ENCODE measurements at regions not wholly inside any gene's neighbourhood (a gene's known extent, or its start where the extent isn't known, plus 50 kb on each side); places are given as distances from the start of the nearest gene placed in this dataset.

- no peak for TF ChIP-seq EP300 (IDR thresholded peaks at IDR 0.05)
- no peak for TF ChIP-seq POLR2A (IDR thresholded peaks at IDR 0.05)
- TF ChIP-seq CTCF (IDR thresholded peaks at IDR 0.05) = no peak
- TF ChIP-seq POLR2AphosphoS5 (IDR thresholded peaks at IDR 0.05) = no peak
- Histone ChIP-seq H3K4me3 (no peak overlapping the region), H3K4me1 (no peaks in the 10 kb centered on the region), H3K27me3 (no peaks in the 10 kb centered on the region), H3K36me3 (no peaks in the 10 kb centered on the region), H3K9me3 (no peaks in the 10 kb centered on the region), H3K27ac (no peak overlapping the region)
- WGBS = 78% methylated on average over 7 of the region's 7 CpGs
- no peak for DNase-seq (ENCODE audit: low spot score in 2 of 2)
These were observed 165.0 kb upstream of the HS3ST1 start for GRCh38 chr4:11593576-11594116.

GRCh38 chr4:11592276-11592675, 163.6 kb upstream of the HS3ST1 start:
- TF ChIP-seq POLR2A (IDR thresholded peaks at IDR 0.05) (no peak), EP300 (IDR thresholded peaks at IDR 0.05) (no peak), POLR2AphosphoS5 (IDR thresholded peaks at IDR 0.05) (no peak), CTCF (IDR thresholded peaks at IDR 0.05) (no peak)
- H3K27ac ChIP-seq = no peak overlapping the region

GRCh38 chr4:11590132-11590531, 161.4 kb upstream of the HS3ST1 start:
- no peaks in the 10 kb centered on the region for H3K36me3 ChIP-seq
- no peak for TF ChIP-seq CTCF (IDR thresholded peaks at IDR 0.05)
- TF ChIP-seq POLR2A (IDR thresholded peaks at IDR 0.05) = no peak
- TF ChIP-seq EP300 (IDR thresholded peaks at IDR 0.05) = no peak
- no peak for TF ChIP-seq POLR2AphosphoS5 (IDR thresholded peaks at IDR 0.05)
- H3K27me3 ChIP-seq = no peaks in the 10 kb centered on the region
- no peak overlapping the region for H3K4me3 ChIP-seq
- H3K4me1 ChIP-seq = no peaks in the 10 kb centered on the region
- no peak for DNase-seq (ENCODE audit: low spot score in 2 of 2)
- no peaks in the 10 kb centered on the region for H3K9me3 ChIP-seq
- whole genome bisulfite sequencing = 86% methylated on average over 2 of the region's 2 CpGs
- H3K27ac ChIP-seq = no peak overlapping the region

More at GRCh38 chr4:11592276-11592675, 163.6 kb upstream of the HS3ST1 start:
- no peak for DNase-seq (ENCODE audit: low spot score in 2 of 2)
- WGBS = 75% methylated on average over 4 of the region's 4 CpGs
- no peaks in the 10 kb centered on the region for H3K9me3 ChIP-seq
- no peaks in the 10 kb centered on the region for H3K36me3 ChIP-seq
- H3K4me3 ChIP-seq = no peak overlapping the region
- no peaks in the 10 kb centered on the region for H3K4me1 ChIP-seq
- H3K27me3 ChIP-seq = no peaks in the 10 kb centered on the region

GRCh38 chr4:11589676-11590075, 161.0 kb upstream of the HS3ST1 start:
- Histone ChIP-seq H3K27ac (no peak overlapping the region), H3K4me3 (no peak overlapping the region), H3K4me1 (no peaks in the 10 kb centered on the region), H3K9me3 (no peaks in the 10 kb centered on the region), H3K36me3 (no peaks in the 10 kb centered on the region), H3K27me3 (no peaks in the 10 kb centered on the region)
- 77% methylated on average over 1 of the region's 1 CpG for WGBS
- TF ChIP-seq CTCF (IDR thresholded peaks at IDR 0.05) (no peak), POLR2AphosphoS5 (IDR thresholded peaks at IDR 0.05) (no peak), POLR2A (IDR thresholded peaks at IDR 0.05) (no peak), EP300 (IDR thresholded peaks at IDR 0.05) (no peak)
- DNase-seq (ENCODE audit: low spot score in 2 of 2) = no peak

GRCh38 chr4:11587797-11588196, 159.1 kb upstream of the HS3ST1 start:
- TF ChIP-seq CTCF (IDR thresholded peaks at IDR 0.05) (no peak), POLR2A (IDR thresholded peaks at IDR 0.05) (no peak), EP300 (IDR thresholded peaks at IDR 0.05) (no peak), POLR2AphosphoS5 (IDR thresholded peaks at IDR 0.05) (no peak)
- Histone ChIP-seq H3K4me1 (no peaks in the 10 kb centered on the region), H3K9me3 (no peaks in the 10 kb centered on the region), H3K27me3 (no peaks in the 10 kb centered on the region), H3K4me3 (no peak overlapping the region), H3K27ac (no peak overlapping the region), H3K36me3 (no peaks in the 10 kb centered on the region)
- WGBS = 95% methylated on average over 5 of the region's 5 CpGs
- no peak for DNase-seq (ENCODE audit: low spot score in 2 of 2)
